ENCODE measurements at regions not wholly inside any gene's neighbourhood (a gene's known extent, or its start where the extent isn't known, plus 50 kb on each side); places are given as distances from the start of the nearest gene placed in this dataset.
A peak's percentile ranks its signal among the peaks of the same experiment; 100 is the strongest.

GRCh38 chr12:25787701-25788100, 170.8 kb upstream of the RASSF8 start (continued):
- no peak for TF ChIP-seq ZBTB33 (IDR thresholded peaks at IDR 0.05)
- TF ChIP-seq JUND (IDR thresholded peaks at IDR 0.05), result no peak
- TF ChIP-seq TAF1 (conservative IDR thresholded peaks at IDR 0.05), result no peak
- TF ChIP-seq NR2F2 (IDR thresholded peaks at IDR 0.05), result no peak

- Histone ChIP-seq H3K27ac (ENCODE audit: low read depth in 1 of 2, low read length in 2 of 2) (no peak overlapping the region), H3K9me3 (ENCODE audit: control insufficient read depth in 4 of 4, low read length in 3 of 4) (no peaks in the 10 kb centered on the region), H3K9ac (ENCODE audit: low read depth in 1 of 2, low read length in 2 of 2) (no peak overlapping the region), H3K36me3 (ENCODE audit: control insufficient read depth in 4 of 4, insufficient read depth in 3 of 4, low read depth in 1 of 4, low read length in 3 of 4) (no peaks in the 10 kb centered on the region), H3K4me3 (ENCODE audit: low read depth in 1 of 3, low read length in 3 of 3) (no peak overlapping the region), H3K4me1 (ENCODE audit: control insufficient read depth in 4 of 4, insufficient read depth in 4 of 4, low read length in 3 of 4) (peaks cover 0 to 5% (median 2%) of the 10 kb centered on the region in 4 donors), H3K27me3 (ENCODE audit: control insufficient read depth in 4 of 4, insufficient read depth in 4 of 4, low read length in 3 of 4) (no peaks in the 10 kb centered on the region)
- 84% methylated on average over 1 of the region's 1 CpG for WGBS
- no peak for DNase-seq (ENCODE audit: low spot score)
- TF ChIP-seq SP1 (IDR thresholded peaks at IDR 0.05), result no peak
Observed at GRCh38 chr12:25788707-25789442, 169.6 kb upstream of the RASSF8 start.

GRCh38 chr12:25789541-25789944, 168.9 kb upstream of the RASSF8 start:
- WGBS, result 42% methylated on average over 4 of the region's 4 CpGs
- Histone ChIP-seq H3K36me3 (ENCODE audit: control insufficient read depth in 4 of 4, insufficient read depth in 3 of 4, low read depth in 1 of 4, low read length in 3 of 4) (no peaks in the 10 kb centered on the region), H3K9me3 (ENCODE audit: control insufficient read depth in 4 of 4, low read length in 3 of 4) (no peaks in the 10 kb centered on the region), H3K27me3 (ENCODE audit: control insufficient read depth in 4 of 4, insufficient read depth in 4 of 4, low read length in 3 of 4) (no peaks in the 10 kb centered on the region), H3K4me3 (ENCODE audit: low read depth in 1 of 3, low read length in 3 of 3) (no peak overlapping the region), H3K27ac (ENCODE audit: low read depth in 1 of 2, low read length in 2 of 2) (no peak overlapping the region), H3K4me1 (ENCODE audit: control insufficient read depth in 4 of 4, insufficient read depth in 4 of 4, low read length in 3 of 4) (peaks cover 0 to 5% (median 2%) of the 10 kb centered on the region in 4 donors), H3K9ac (ENCODE audit: low read depth in 1 of 2, low read length in 2 of 2) (no peak overlapping the region)
- DNase-seq (ENCODE audit: low spot score), result no peak
- TF ChIP-seq FOXA2 (IDR thresholded peaks at IDR 0.05) (no peak), EGR1 (IDR thresholded peaks at IDR 0.05; ENCODE audit: low read depth in 2 of 2) (no peak), NR2F2 (IDR thresholded peaks at IDR 0.05) (no peak), FOXA1 (IDR thresholded peaks at IDR 0.05) (no peak), REST (IDR thresholded peaks at IDR 0.05) (no peak), ZBTB33 (IDR thresholded peaks at IDR 0.05) (no peak), HNF4G (IDR thresholded peaks at IDR 0.05) (no peak), GABPA (IDR thresholded peaks at IDR 0.05 in 1 of 2, conservative IDR thresholded peaks at IDR 0.05 in 1 of 2) (no peak), SP1 (IDR thresholded peaks at IDR 0.05) (no peak), JUND (IDR thresholded peaks at IDR 0.05) (no peak), MAX (IDR thresholded peaks at IDR 0.05) (no peak), YY1 (IDR thresholded peaks at IDR 0.05) (no peak), RXRA (IDR thresholded peaks at IDR 0.05) (peak in 1 of 2 donors; percentile 16), CTCF (IDR thresholded peaks at IDR 0.05; ENCODE audit: low read depth, low read length, missing input control) (no peak), RAD21 (IDR thresholded peaks at IDR 0.05) (peak in 1 of 2 donors; percentile 9), HNF4A (conservative IDR thresholded peaks at IDR 0.05) (peak; percentile 30 to 68), ATF3 (IDR thresholded peaks at IDR 0.05) (no peak), TAF1 (conservative IDR thresholded peaks at IDR 0.05) (no peak)

Data from liver (tissue), 8 donors.